ENCODE measurements at regions not wholly inside any gene's neighbourhood (a gene's known extent, or its start where the extent isn't known, plus 50 kb on each side); places are given as distances from the start of the nearest gene placed in this dataset.

DNA sequence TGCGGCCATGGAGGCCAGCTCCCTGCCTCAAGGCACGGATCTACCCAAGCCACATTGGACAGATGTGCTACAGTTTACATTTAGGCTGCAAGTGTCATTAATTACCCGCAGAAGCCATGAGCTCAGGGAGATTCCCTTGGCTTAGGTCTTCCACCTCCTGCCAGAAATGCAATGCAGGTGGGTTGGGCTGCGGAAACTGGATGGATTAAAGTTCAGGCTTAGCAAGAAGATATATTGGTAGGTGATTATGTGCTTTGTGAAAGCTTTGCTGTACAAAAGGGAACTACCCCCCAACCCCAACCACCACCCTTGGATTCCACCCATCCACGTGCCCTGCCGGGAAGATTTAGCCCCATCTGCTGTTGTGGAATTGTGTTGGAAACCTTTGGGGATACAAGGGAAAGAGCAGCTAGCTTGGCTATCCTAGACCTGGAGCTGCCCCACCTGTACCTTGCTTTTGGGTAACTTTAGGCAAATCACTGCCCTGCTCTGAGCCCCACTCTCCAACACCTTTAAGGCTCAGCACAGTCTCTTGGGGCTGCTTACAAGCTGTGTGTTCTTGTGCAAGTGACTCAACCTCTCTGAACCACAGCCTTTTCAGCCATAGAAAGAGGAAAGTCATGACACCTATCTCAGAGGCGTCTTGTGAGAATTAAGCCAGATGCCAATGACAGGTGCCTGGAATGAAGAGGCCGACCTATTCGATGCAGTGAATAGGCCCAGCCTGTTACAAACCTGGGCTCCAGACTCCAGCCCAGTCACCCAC lies 141.6 kb upstream of the GLI2 start:
- no peak for TF ChIP-seq TAF1 (IDR thresholded peaks at IDR 0.05; ENCODE audit: borderline replicate concordance, insufficient read depth, low read length)
- TF ChIP-seq SIN3A (IDR thresholded peaks at IDR 0.05; ENCODE audit: borderline replicate concordance, insufficient read depth, low read length): no peak
- TF ChIP-seq, protein P1, sequence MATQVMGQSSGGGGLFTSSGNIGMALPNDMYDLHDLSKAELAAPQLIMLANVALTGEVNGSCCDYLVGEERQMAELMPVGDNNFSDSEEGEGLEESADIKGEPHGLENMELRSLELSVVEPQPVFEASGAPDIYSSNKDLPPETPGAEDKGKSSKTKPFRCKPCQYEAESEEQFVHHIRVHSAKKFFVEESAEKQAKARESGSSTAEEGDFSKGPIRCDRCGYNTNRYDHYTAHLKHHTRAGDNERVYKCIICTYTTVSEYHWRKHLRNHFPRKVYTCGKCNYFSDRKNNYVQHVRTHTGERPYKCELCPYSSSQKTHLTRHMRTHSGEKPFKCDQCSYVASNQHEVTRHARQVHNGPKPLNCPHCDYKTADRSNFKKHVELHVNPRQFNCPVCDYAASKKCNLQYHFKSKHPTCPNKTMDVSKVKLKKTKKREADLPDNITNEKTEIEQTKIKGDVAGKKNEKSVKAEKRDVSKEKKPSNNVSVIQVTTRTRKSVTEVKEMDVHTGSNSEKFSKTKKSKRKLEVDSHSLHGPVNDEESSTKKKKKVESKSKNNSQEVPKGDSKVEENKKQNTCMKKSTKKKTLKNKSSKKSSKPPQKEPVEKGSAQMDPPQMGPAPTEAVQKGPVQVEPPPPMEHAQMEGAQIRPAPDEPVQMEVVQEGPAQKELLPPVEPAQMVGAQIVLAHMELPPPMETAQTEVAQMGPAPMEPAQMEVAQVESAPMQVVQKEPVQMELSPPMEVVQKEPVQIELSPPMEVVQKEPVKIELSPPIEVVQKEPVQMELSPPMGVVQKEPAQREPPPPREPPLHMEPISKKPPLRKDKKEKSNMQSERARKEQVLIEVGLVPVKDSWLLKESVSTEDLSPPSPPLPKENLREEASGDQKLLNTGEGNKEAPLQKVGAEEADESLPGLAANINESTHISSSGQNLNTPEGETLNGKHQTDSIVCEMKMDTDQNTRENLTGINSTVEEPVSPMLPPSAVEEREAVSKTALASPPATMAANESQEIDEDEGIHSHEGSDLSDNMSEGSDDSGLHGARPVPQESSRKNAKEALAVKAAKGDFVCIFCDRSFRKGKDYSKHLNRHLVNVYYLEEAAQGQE (IDR thresholded peaks at IDR 0.05; ENCODE audit: insufficient read depth in 1 of 2, low read depth in 2 of 2, low read length in 2 of 2): no peak
- no peak for TF ChIP-seq FOXP2 (optimal IDR thresholded peaks at IDR 0.05; ENCODE audit: borderline replicate concordance, extremely low read depth, extremely low read length, insufficient read depth)
- no peak for TF ChIP-seq POLR2AphosphoS5 (IDR thresholded peaks at IDR 0.05; ENCODE audit: low read depth, low read length)

DNA sequence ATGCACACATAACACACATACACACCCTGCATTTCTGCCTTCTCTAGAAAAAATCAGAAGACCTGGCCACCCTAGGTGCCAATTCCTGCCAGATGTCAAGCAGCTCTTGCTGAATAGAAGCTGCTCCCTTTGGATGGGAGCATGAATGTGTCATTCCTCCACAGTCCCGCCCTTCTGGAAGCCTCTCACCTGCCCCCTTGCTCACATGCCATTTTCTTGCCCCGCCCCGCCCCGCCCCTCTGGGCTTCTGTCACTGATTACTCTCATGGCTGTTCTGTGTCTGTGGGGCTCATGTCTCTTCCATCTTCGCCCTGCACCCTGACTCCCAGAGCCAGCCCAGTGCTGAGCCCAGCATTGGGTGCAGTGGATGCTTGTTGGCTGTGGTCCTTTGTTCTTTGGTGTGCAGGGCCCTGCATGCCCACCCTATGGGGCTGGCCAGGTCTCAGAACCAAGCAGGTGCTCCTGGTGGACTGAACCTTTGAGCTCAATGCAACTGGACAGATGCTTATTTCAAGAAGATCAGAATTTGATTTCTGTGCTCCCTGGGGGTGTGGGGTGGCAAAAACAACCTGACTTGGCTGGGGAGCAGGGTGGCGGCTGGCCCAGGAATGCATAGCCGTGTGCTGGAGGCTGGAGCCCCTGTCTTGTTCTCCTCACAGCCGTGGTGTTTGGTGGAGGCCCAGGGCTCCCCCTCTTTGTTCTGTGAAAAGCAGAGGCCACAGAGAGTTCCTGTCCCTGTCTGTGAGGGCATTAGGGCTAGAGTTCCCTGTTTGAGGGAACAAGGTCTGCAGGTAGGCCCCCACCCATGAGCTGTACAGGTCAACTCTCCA lies 140.6 kb upstream of the GLI2 start:
- TF ChIP-seq SIN3A (IDR thresholded peaks at IDR 0.05; ENCODE audit: borderline replicate concordance, insufficient read depth, low read length): no peak
- TF ChIP-seq, protein P1 (IDR thresholded peaks at IDR 0.05; ENCODE audit: insufficient read depth in 1 of 2, low read depth in 2 of 2, low read length in 2 of 2): no peak
- TF ChIP-seq POLR2AphosphoS5 (IDR thresholded peaks at IDR 0.05; ENCODE audit: low read depth, low read length): no peak
- no peak for TF ChIP-seq TAF1 (IDR thresholded peaks at IDR 0.05; ENCODE audit: borderline replicate concordance, insufficient read depth, low read length)
- TF ChIP-seq FOXP2 (optimal IDR thresholded peaks at IDR 0.05; ENCODE audit: borderline replicate concordance, extremely low read depth, extremely low read length, insufficient read depth): no peak

DNA sequence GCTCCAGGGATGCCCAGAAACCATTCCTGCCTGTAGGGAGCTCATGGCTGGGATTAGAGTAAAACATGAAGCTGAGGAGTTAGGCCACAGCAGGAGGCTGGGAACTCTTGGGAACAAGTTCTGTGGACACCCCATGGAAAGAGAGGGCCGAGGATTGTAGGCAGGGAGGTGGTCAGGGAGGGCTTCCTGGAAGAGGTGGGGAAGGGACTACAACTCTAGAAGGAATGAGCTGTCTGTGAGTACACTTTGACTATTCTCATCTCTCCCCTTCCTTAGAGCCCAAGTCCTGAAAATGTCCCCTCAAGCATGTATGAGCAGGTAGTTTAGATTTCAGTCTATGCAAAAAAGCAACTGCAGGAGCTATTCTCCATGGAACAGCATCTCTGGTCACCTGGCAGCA lies 139.9 kb upstream of the GLI2 start:
- no peak for TF ChIP-seq TAF1 (IDR thresholded peaks at IDR 0.05; ENCODE audit: borderline replicate concordance, insufficient read depth, low read length)
- TF ChIP-seq, protein P1 (IDR thresholded peaks at IDR 0.05; ENCODE audit: insufficient read depth in 1 of 2, low read depth in 2 of 2, low read length in 2 of 2): no peak
- no peak for TF ChIP-seq SIN3A (IDR thresholded peaks at IDR 0.05; ENCODE audit: borderline replicate concordance, insufficient read depth, low read length)
- no peak for TF ChIP-seq POLR2AphosphoS5 (IDR thresholded peaks at IDR 0.05; ENCODE audit: low read depth, low read length)
- TF ChIP-seq FOXP2 (optimal IDR thresholded peaks at IDR 0.05; ENCODE audit: borderline replicate concordance, extremely low read depth, extremely low read length, insufficient read depth): no peak

DNA sequence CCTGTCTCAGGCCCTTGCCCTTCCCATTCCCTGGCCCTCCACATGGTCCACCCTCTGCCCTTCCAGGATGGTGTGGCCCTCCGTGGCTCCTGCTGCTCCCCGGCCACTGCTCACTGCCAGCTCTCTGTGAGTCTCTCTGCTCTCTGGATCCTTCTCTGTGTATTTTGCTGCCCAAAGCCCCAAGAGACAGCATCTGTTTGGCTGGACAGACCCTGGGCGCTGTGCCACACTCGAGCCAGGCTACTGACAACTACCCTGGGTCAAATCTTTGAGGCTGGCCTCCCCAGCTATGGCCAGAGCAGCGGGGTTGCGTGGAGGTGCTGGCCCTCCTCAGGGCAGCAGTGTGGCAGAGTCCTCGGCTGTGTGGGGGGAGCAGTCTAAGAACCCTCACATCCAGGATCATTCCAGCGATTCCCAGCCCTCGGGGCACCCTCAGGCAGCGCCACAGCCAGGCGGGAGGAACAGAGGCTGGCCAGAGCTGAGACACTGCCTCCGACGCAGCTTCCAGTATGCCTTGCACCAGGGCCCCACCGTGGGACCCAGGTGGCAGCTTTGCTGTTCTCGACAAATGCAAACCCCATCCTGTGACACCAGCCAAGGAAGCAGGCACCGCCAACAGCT lies 139.4 kb upstream of the GLI2 start:
- TF ChIP-seq, protein P1 (IDR thresholded peaks at IDR 0.05; ENCODE audit: insufficient read depth in 1 of 2, low read depth in 2 of 2, low read length in 2 of 2): no peak
- no peak for TF ChIP-seq FOXP2 (optimal IDR thresholded peaks at IDR 0.05; ENCODE audit: borderline replicate concordance, extremely low read depth, extremely low read length, insufficient read depth)
- no peak for TF ChIP-seq POLR2AphosphoS5 (IDR thresholded peaks at IDR 0.05; ENCODE audit: low read depth, low read length)
- no peak for TF ChIP-seq TAF1 (IDR thresholded peaks at IDR 0.05; ENCODE audit: borderline replicate concordance, insufficient read depth, low read length)
- TF ChIP-seq SIN3A (IDR thresholded peaks at IDR 0.05; ENCODE audit: borderline replicate concordance, insufficient read depth, low read length): no peak

Measured in PFSK-1 (cell line).